ENCODE measurements at regions not wholly inside any gene's neighbourhood (a gene's known extent, or its start where the extent isn't known, plus 50 kb on each side); places are given as distances from the start of the nearest gene placed in this dataset.
A peak's percentile ranks its signal among the peaks of the same experiment; 100 is the strongest.

GRCh38 chr13:72567566-72567965 lies 159.9 kb downstream of the MZT1 start:
- no peaks in the 10 kb centered on the region for H4K20me1 ChIP-seq (ENCODE audit: insufficient read depth)

GRCh38 chr13:72566526-72566925 lies 160.9 kb downstream of the MZT1 start:
- Histone ChIP-seq H3K4me3 (IDR thresholded peaks at IDR 0.05; ENCODE audit: insufficient read depth, low read depth, low read length) (no peak overlapping the region), H2AFZ (ENCODE audit: low read depth) (no peak overlapping the region), H3K27me3 (ENCODE audit: insufficient read depth, low read depth) (no peaks in the 10 kb centered on the region), H3K4me2 (no peak overlapping the region), H4K20me1 (ENCODE audit: insufficient read depth) (no peaks in the 10 kb centered on the region), H3K4me1 (ENCODE audit: low read depth, poor library complexity, severe bottlenecking) (no peaks in the 10 kb centered on the region), H3K9ac (no peak overlapping the region), H3K27ac (no peak overlapping the region), H3K36me3 (ENCODE audit: insufficient read depth) (no peaks in the 10 kb centered on the region), H3K79me2 (ENCODE audit: insufficient read depth, low read depth) (no peaks in the 10 kb centered on the region)
- no peak for TF ChIP-seq CTCF (conservative IDR thresholded peaks at IDR 0.05; ENCODE audit: low read depth, low read length)

More at GRCh38 chr13:72567566-72567965, 159.9 kb downstream of the MZT1 start:
- H3K4me2 ChIP-seq: no peak overlapping the region
- H3K36me3 ChIP-seq (ENCODE audit: insufficient read depth): no peaks in the 10 kb centered on the region
- no peak overlapping the region for H3K4me3 ChIP-seq (IDR thresholded peaks at IDR 0.05; ENCODE audit: insufficient read depth, low read depth, low read length)
- H3K27ac ChIP-seq: no peak overlapping the region
- no peak overlapping the region for H3K9ac ChIP-seq
- no peaks in the 10 kb centered on the region for H3K4me1 ChIP-seq (ENCODE audit: low read depth, poor library complexity, severe bottlenecking)
- no peaks in the 10 kb centered on the region for H3K79me2 ChIP-seq (ENCODE audit: insufficient read depth, low read depth)
- H2AFZ ChIP-seq (ENCODE audit: low read depth): no peak overlapping the region
- H3K27me3 ChIP-seq (ENCODE audit: insufficient read depth, low read depth): no peaks in the 10 kb centered on the region
- TF ChIP-seq CTCF (conservative IDR thresholded peaks at IDR 0.05; ENCODE audit: low read depth, low read length): no peak

- TF ChIP-seq CTCF (conservative IDR thresholded peaks at IDR 0.05; ENCODE audit: low read depth, low read length): peak; percentile 63
- Histone ChIP-seq H3K9ac (no peak overlapping the region), H3K4me2 (no peak overlapping the region), H3K27ac (no peak overlapping the region), H3K79me2 (ENCODE audit: insufficient read depth, low read depth) (no peaks in the 10 kb centered on the region), H3K4me1 (ENCODE audit: low read depth, poor library complexity, severe bottlenecking) (no peaks in the 10 kb centered on the region), H3K4me3 (IDR thresholded peaks at IDR 0.05; ENCODE audit: insufficient read depth, low read depth, low read length) (no peak overlapping the region), H3K36me3 (ENCODE audit: insufficient read depth) (no peaks in the 10 kb centered on the region), H2AFZ (ENCODE audit: low read depth) (no peak overlapping the region), H4K20me1 (ENCODE audit: insufficient read depth) (no peaks in the 10 kb centered on the region), H3K27me3 (ENCODE audit: insufficient read depth, low read depth) (no peaks in the 10 kb centered on the region)
Observed at GRCh38 chr13:72565893-72566292, 161.5 kb downstream of the MZT1 start.

- Histone ChIP-seq H3K79me2 (ENCODE audit: insufficient read depth, low read depth) (no peaks in the 10 kb centered on the region), H3K9ac (no peak overlapping the region), H3K36me3 (ENCODE audit: insufficient read depth) (no peaks in the 10 kb centered on the region), H3K27ac (no peak overlapping the region), H3K4me1 (ENCODE audit: low read depth, poor library complexity, severe bottlenecking) (no peaks in the 10 kb centered on the region), H3K27me3 (ENCODE audit: insufficient read depth, low read depth) (no peaks in the 10 kb centered on the region), H2AFZ (ENCODE audit: low read depth) (no peak overlapping the region), H3K4me2 (no peak overlapping the region), H4K20me1 (ENCODE audit: insufficient read depth) (no peaks in the 10 kb centered on the region), H3K4me3 (IDR thresholded peaks at IDR 0.05; ENCODE audit: insufficient read depth, low read depth, low read length) (no peak overlapping the region)
- no peak for TF ChIP-seq CTCF (conservative IDR thresholded peaks at IDR 0.05; ENCODE audit: low read depth, low read length)
Observed at GRCh38 chr13:72562686-72563085, 164.7 kb downstream of the MZT1 start.
